ENCODE measurements at regions not wholly inside any gene's neighbourhood (a gene's known extent, or its start where the extent isn't known, plus 50 kb on each side); places are given as distances from the start of the nearest gene placed in this dataset.

GRCh38 chr12:60995256-60995825 lies 1264.9 kb upstream of the USP15 start:
- no peak for DNase-seq
- Mint-ChIP-seq H3K4me3 (no peak overlapping the region), H3K9me3 (peaks cover 5% of the 10 kb centered on the region), H3K36me3 (ENCODE audit: low read depth) (no peaks in the 10 kb centered on the region), H3K4me1 (ENCODE audit: low read depth) (no peaks in the 10 kb centered on the region), H3K27ac (no peak overlapping the region), H3K27me3 (ENCODE audit: low read depth) (no peaks in the 10 kb centered on the region)
- intact Hi-C loops (cut with micrococcal nuclease) = no loop called here
- CTCF ChIA-PET = no interaction called here

DNA sequence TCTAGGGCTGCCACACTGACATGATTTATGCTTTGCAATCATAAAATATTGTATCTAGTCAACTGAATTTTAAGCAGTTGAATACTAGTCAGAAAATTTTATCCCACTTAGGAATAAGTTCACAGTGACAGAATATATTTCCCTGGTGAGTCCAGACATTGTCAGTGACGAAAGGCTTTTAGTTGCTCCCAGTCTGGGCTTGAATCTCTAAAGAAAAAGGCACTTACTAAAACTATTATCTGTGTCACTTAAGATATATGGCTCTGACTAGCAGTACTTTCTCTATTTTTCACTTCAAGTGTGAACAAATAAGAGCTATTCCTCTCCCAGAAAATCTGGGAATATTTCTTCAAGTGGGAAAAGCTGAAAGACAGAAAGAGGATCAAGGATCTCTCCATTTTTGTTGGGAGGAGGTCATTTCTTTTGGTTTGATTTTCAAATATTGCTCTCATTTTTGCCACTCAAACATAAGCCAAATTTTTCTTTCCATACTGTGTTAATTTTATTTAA lies 1262.3 kb upstream of the USP15 start:
- Mint-ChIP-seq H3K27me3 (ENCODE audit: low read depth) (no peaks in the 10 kb centered on the region), H3K4me3 (no peak overlapping the region), H3K36me3 (ENCODE audit: low read depth) (no peaks in the 10 kb centered on the region), H3K9me3 (peaks cover 11% of the 10 kb centered on the region), H3K4me1 (ENCODE audit: low read depth) (no peaks in the 10 kb centered on the region), H3K27ac (no peak overlapping the region)
- intact Hi-C loops (cut with micrococcal nuclease) = no loop called here
- CTCF ChIA-PET = interaction anchor here (0.9 kb wide), 1 partner anchor 10 kb away, joined by 3 read pairs; no protein-coding TSS in a partner anchor
- DNase-seq = no peak

GRCh38 chr12:61009192-61009591 lies 1251.0 kb upstream of the USP15 start:
- no peaks in the 10 kb centered on the region for H3K36me3 Mint-ChIP-seq (ENCODE audit: low read depth)
- no peaks in the 10 kb centered on the region for H3K4me1 Mint-ChIP-seq (ENCODE audit: low read depth)
- no peaks in the 10 kb centered on the region for H3K27me3 Mint-ChIP-seq (ENCODE audit: low read depth)
- no peak overlapping the region for H3K27ac Mint-ChIP-seq
- intact Hi-C loops (cut with micrococcal nuclease) = no loop called here
- CTCF ChIA-PET = no interaction called here
- DNase-seq = no peak
- peaks cover 1% of the 10 kb centered on the region for H3K9me3 Mint-ChIP-seq
- H3K4me3 Mint-ChIP-seq = no peak overlapping the region

DNA sequence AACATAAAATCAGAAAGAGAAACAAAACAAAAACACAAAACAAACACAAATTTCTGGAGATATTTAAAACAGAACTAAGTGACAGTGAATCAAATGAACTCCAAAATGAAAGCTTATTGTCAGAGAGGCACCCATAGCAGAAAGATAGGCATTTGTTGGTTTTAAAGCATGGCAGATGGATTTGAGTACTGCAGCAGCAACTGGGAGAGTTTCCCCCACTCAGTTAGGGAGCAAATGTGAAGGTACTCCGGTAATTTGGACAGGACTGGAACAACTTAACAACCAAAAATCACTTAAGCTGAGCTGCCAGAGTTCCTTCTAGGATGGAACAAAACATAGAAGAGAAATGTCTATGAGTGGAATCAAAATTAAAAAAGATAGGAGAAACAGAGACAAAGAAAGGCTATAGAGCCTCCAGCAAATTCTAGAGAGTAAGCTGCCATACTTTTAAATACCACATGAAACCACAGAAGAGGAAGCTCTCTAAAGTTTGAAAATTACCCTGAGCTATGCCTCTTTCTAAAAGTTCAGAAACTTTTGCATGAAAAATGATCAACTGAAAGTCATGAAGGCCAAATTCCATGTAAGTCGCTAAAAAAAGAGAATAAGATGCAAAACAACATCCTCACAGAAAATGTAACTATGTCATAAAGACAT lies 1248.3 kb upstream of the USP15 start:
- peaks cover 3% of the 10 kb centered on the region for H3K9me3 Mint-ChIP-seq

DNA sequence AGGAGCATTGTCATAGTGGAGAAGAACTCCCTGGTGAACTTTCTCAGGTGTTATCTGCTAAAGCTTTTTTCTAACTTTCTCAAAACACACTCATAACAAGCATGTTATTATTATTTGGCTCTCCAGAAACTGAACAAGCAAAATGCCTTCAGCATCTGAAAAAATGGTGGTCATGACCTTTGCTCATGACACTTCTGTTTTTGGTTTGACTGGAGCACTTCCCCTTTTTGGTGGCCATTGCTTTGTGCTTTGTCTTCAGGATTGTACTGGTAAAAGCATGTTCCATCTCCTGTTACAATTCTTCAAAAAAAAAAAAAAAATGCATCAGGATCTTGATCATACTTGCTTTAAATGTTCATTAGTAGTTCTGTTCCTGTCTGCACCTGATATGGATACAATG lies 1241.6 kb upstream of the USP15 start:
- intact Hi-C loops (cut with micrococcal nuclease) = no loop called here
- Mint-ChIP-seq H3K27me3 (ENCODE audit: low read depth) (no peaks in the 10 kb centered on the region), H3K9me3 (peaks cover 14% of the 10 kb centered on the region), H3K27ac (no peak overlapping the region), H3K36me3 (ENCODE audit: low read depth) (no peaks in the 10 kb centered on the region), H3K4me3 (no peak overlapping the region), H3K4me1 (ENCODE audit: low read depth) (no peaks in the 10 kb centered on the region)
- CTCF ChIA-PET = interaction anchor here (0.6 kb wide), 1 partner anchor 16 kb away, joined by 4 read pairs; no protein-coding TSS in a partner anchor
- no peak for DNase-seq

More for the DNA sequence above, 1248.3 kb upstream of the USP15 start:
- intact Hi-C loops (cut with micrococcal nuclease) = no loop called here
- H3K4me3 Mint-ChIP-seq = no peak overlapping the region
- no peaks in the 10 kb centered on the region for H3K27me3 Mint-ChIP-seq (ENCODE audit: low read depth)
- no peaks in the 10 kb centered on the region for H3K4me1 Mint-ChIP-seq (ENCODE audit: low read depth)
- no peak for DNase-seq
- no peak overlapping the region for H3K27ac Mint-ChIP-seq
- CTCF ChIA-PET = no interaction called here
- no peaks in the 10 kb centered on the region for H3K36me3 Mint-ChIP-seq (ENCODE audit: low read depth)

- no peak overlapping the region for H3K27ac Mint-ChIP-seq
- no peaks in the 10 kb centered on the region for H3K36me3 Mint-ChIP-seq (ENCODE audit: low read depth)
- no peaks in the 10 kb centered on the region for H3K4me1 Mint-ChIP-seq (ENCODE audit: low read depth)
- no peak overlapping the region for H3K4me3 Mint-ChIP-seq
- no peak for DNase-seq
- intact Hi-C loops (cut with micrococcal nuclease) = no loop called here
- peaks cover 16% of the 10 kb centered on the region for H3K9me3 Mint-ChIP-seq
- CTCF ChIA-PET = no interaction called here
- no peaks in the 10 kb centered on the region for H3K27me3 Mint-ChIP-seq (ENCODE audit: low read depth)
Measured at GRCh38 chr12:61023231-61023630, 1237.0 kb upstream of the USP15 start.

- Mint-ChIP-seq H3K36me3 (ENCODE audit: low read depth) (no peaks in the 10 kb centered on the region), H3K4me1 (ENCODE audit: low read depth) (no peaks in the 10 kb centered on the region), H3K27ac (no peak overlapping the region), H3K4me3 (no peak overlapping the region), H3K27me3 (ENCODE audit: low read depth) (no peaks in the 10 kb centered on the region), H3K9me3 (peaks cover 2% of the 10 kb centered on the region)
- intact Hi-C loops (cut with micrococcal nuclease) = no loop called here
- CTCF ChIA-PET = no interaction called here
- DNase-seq = no peak
Measured at GRCh38 chr12:61029516-61029915, 1230.7 kb upstream of the USP15 start.

GRCh38 chr12:61037792-61038191 lies 1222.4 kb upstream of the USP15 start:
- H3K27ac Mint-ChIP-seq = no peak overlapping the region
- intact Hi-C loops (cut with micrococcal nuclease) = no loop called here
- H3K36me3 Mint-ChIP-seq (ENCODE audit: low read depth) = no peaks in the 10 kb centered on the region

GRCh38 chr12:61043838-61044237 lies 1216.4 kb upstream of the USP15 start:
- H3K9me3 Mint-ChIP-seq = no peaks in the 10 kb centered on the region
- no peaks in the 10 kb centered on the region for H3K27me3 Mint-ChIP-seq (ENCODE audit: low read depth)
- CTCF ChIA-PET = no interaction called here
- no peak overlapping the region for H3K4me3 Mint-ChIP-seq
- no peak for DNase-seq
- no peak overlapping the region for H3K27ac Mint-ChIP-seq
- H3K36me3 Mint-ChIP-seq (ENCODE audit: low read depth) = no peaks in the 10 kb centered on the region
- no peaks in the 10 kb centered on the region for H3K4me1 Mint-ChIP-seq (ENCODE audit: low read depth)
- intact Hi-C loops (cut with micrococcal nuclease) = no loop called here

More at GRCh38 chr12:61037792-61038191, 1222.4 kb upstream of the USP15 start:
- no peak for DNase-seq
- Mint-ChIP-seq H3K9me3 (no peaks in the 10 kb centered on the region), H3K4me3 (no peak overlapping the region), H3K27me3 (ENCODE audit: low read depth) (no peaks in the 10 kb centered on the region), H3K4me1 (ENCODE audit: low read depth) (no peaks in the 10 kb centered on the region)
- CTCF ChIA-PET = no interaction called here

DNA sequence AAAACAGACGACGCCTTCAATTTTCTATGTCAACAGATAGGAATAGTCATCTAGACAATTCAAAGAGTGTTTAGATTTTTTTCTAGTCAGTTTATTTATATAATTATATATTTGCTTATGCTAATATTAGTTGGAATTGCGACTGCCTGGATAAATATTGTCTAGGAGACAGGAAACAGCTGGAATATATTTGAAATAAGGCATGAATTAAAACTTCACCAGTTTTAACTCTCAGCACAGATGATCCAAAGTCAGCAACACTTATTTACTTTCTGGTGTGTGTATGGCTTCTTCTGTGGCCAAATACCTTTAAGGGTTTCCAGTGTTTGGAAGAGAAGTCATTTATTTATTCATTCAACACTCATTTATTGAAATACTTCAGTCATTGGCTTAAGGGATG lies 1215.4 kb upstream of the USP15 start:
- CTCF ChIA-PET = no interaction called here
- Mint-ChIP-seq H3K4me1 (ENCODE audit: low read depth) (no peaks in the 10 kb centered on the region), H3K27me3 (ENCODE audit: low read depth) (no peaks in the 10 kb centered on the region), H3K27ac (no peak overlapping the region), H3K36me3 (ENCODE audit: low read depth) (no peaks in the 10 kb centered on the region), H3K4me3 (no peak overlapping the region), H3K9me3 (no peaks in the 10 kb centered on the region)
- DNase-seq = no peak
- intact Hi-C loops (cut with micrococcal nuclease) = no loop called here

- CTCF ChIA-PET = no interaction called here
- intact Hi-C loops (cut with micrococcal nuclease) = no loop called here
- no peaks in the 10 kb centered on the region for H3K36me3 Mint-ChIP-seq (ENCODE audit: low read depth)
- no peak overlapping the region for H3K27ac Mint-ChIP-seq
- H3K4me3 Mint-ChIP-seq = no peak overlapping the region
- no peaks in the 10 kb centered on the region for H3K4me1 Mint-ChIP-seq (ENCODE audit: low read depth)
- H3K9me3 Mint-ChIP-seq = no peaks in the 10 kb centered on the region
- H3K27me3 Mint-ChIP-seq (ENCODE audit: low read depth) = no peaks in the 10 kb centered on the region
- no peak for DNase-seq
Measured at GRCh38 chr12:61070640-61071414, 1189.4 kb upstream of the USP15 start.

- DNase-seq = no peak
- no peak overlapping the region for H3K4me3 Mint-ChIP-seq
- H3K27ac Mint-ChIP-seq = no peak overlapping the region
- peaks cover 3% of the 10 kb centered on the region for H3K36me3 Mint-ChIP-seq (ENCODE audit: low read depth)
- H3K9me3 Mint-ChIP-seq = peaks cover 3% of the 10 kb centered on the region
- no peaks in the 10 kb centered on the region for H3K27me3 Mint-ChIP-seq (ENCODE audit: low read depth)
- H3K4me1 Mint-ChIP-seq (ENCODE audit: low read depth) = no peaks in the 10 kb centered on the region
- CTCF ChIA-PET = no interaction called here
- intact Hi-C loops (cut with micrococcal nuclease) = no loop called here
Measured at GRCh38 chr12:61072717-61073116, 1187.5 kb upstream of the USP15 start.

GRCh38 chr12:61095111-61095510 lies 1165.1 kb upstream of the USP15 start:
- CTCF ChIA-PET = no interaction called here
- no peaks in the 10 kb centered on the region for H3K4me1 Mint-ChIP-seq (ENCODE audit: low read depth)
- peaks cover 5% of the 10 kb centered on the region for H3K9me3 Mint-ChIP-seq
- no peaks in the 10 kb centered on the region for H3K27me3 Mint-ChIP-seq (ENCODE audit: low read depth)
- no peak overlapping the region for H3K27ac Mint-ChIP-seq
- H3K4me3 Mint-ChIP-seq = no peak overlapping the region
- no peak for DNase-seq
- intact Hi-C loops (cut with micrococcal nuclease) = no loop called here
- H3K36me3 Mint-ChIP-seq (ENCODE audit: low read depth) = no peaks in the 10 kb centered on the region
